Neural cell (in vitro differentiated cells): ENCODE measurements at regions not wholly inside any gene's neighbourhood (a gene's known extent, or its start where the extent isn't known, plus 50 kb on each side); places are given as distances from the start of the nearest gene placed in this dataset.

ENCODE experiments used
- H2AFZ ChIP-seq: fragments of 200-600, 300-800 bp; sonication (generic), shearing (Covaris generic); 2 replicates; pipeline ENCODE4 v1.6.0; 2014; ENCODE audit warnings: low read depth, mild to moderate bottlenecking, antibody characterized with exemption, low read length, moderate library complexity
- H3F3A ChIP-seq: fragments of 200-600 bp; shearing (Covaris generic); 2 replicates; pipeline ENCODE4 v1.6.1; 2016; ENCODE audit warnings: mild to moderate bottlenecking, moderate library complexity, mixed read lengths, antibody characterized with exemption, low read length; ENCODE audit not compliant: insufficient read depth, poor library complexity, severe bottlenecking
- H3K27ac ChIP-seq: fragments of 200-600, 300-800 bp; sonication (generic), shearing (Covaris generic); 2 replicates; pipeline ENCODE4 v1.5.1; 2014; ENCODE audit warnings: mild to moderate bottlenecking, low read length, moderate library complexity
- H3K27me3 ChIP-seq: fragments of 300-800, 200-600 bp; sonication (generic), shearing (Covaris generic); 2 replicates; pipeline ENCODE4 v1.6.0; 2014; ENCODE audit warnings: mild to moderate bottlenecking, low read depth, low read length, moderate library complexity; ENCODE audit not compliant: insufficient read depth
- H3K36me3 ChIP-seq: fragments of 300-800, 200-600 bp; sonication (generic), shearing (Covaris generic); 2 replicates; pipeline ENCODE4 v1.5.1; 2014; ENCODE audit warnings: mild to moderate bottlenecking, antibody characterized with exemption, low read length, moderate library complexity; ENCODE audit not compliant: insufficient read depth
- H3K4me2 ChIP-seq: fragments of 300-800, 200-600 bp; sonication (generic), shearing (Covaris generic); 2 replicates; pipeline ENCODE4 v1.6.0; 2014; ENCODE audit warnings: mild to moderate bottlenecking, low read length
- H3K4me3 ChIP-seq: fragments of 300-800, 200-600 bp; sonication (generic), shearing (Covaris generic); 2 replicates; pipeline ENCODE4 v1.5.1; 2014; ENCODE audit warnings: mild to moderate bottlenecking, low read length, moderate library complexity
- H3K79me2 ChIP-seq: fragments of 200-600 bp; shearing (Covaris generic); replicated peaks from 2 replicates; pipeline ENCODE4 v1.6.0; 2014; ENCODE audit warnings: mild to moderate bottlenecking, low read length, moderate library complexity; ENCODE audit not compliant: insufficient read depth
- H3K9ac ChIP-seq: fragments of 300-800, 200-600 bp; sonication (generic), shearing (Covaris generic); 2 replicates; pipeline ENCODE4 v1.6.1; 2016; ENCODE audit warnings: mild to moderate bottlenecking, low read length, mixed read lengths
- H3K9me2 ChIP-seq: fragments of 200-600 bp; shearing (Covaris generic); 2 replicates; pipeline ENCODE4 v1.6.1; 2016; ENCODE audit warnings: mild to moderate bottlenecking, low read length, mixed read lengths; ENCODE audit not compliant: insufficient read depth
- H3K9me3 ChIP-seq: fragments of 200-600, 300-800 bp; sonication (generic), shearing (Covaris generic); 2 replicates; pipeline ENCODE4 v1.6.1; 2016; ENCODE audit warnings: mild to moderate bottlenecking, mixed run types, low read length, moderate library complexity, mixed read lengths
- H4K20me1 ChIP-seq: fragments of 200-600 bp; shearing (Covaris generic); 2 replicates; pipeline ENCODE4 v1.6.1; 2016; ENCODE audit warnings: mild to moderate bottlenecking, mixed run types; ENCODE audit not compliant: insufficient read depth
- EP300 ChIP-seq: fragments of 450-650 bp; conservative IDR thresholded peaks from 2 replicates; pipeline ENCODE4 v1.6.1; 2014; ENCODE audit warnings: antibody characterized with exemption, mild to moderate bottlenecking, moderate library complexity; ENCODE audit not compliant: poor library complexity, severe bottlenecking
- EZH2 ChIP-seq: fragments of 200-600, 300-800 bp; shearing (Covaris generic), sonication (generic); IDR thresholded peaks from 2 replicates; pipeline ENCODE4 v1.6.1; 2014; ENCODE audit warnings: antibody characterized with exemption, low read length, borderline replicate concordance, mild to moderate bottlenecking; ENCODE audit not compliant: insufficient read depth, poor library complexity, severe bottlenecking
- MXI1 ChIP-seq: fragments of 450-650 bp; conservative IDR thresholded peaks from 2 replicates; pipeline ENCODE4 v1.6.1; 2014; ENCODE audit warnings: antibody characterized with exemption, mild to moderate bottlenecking; ENCODE audit not compliant: poor library complexity, severe bottlenecking
- POLR2AphosphoS5 ChIP-seq: IDR thresholded peaks from 2 replicates; pipeline ENCODE4 v1.6.1; 2012
- RAD21 ChIP-seq: fragments of 450-650 bp; conservative IDR thresholded peaks from 2 replicates; pipeline ENCODE4 v1.6.1; 2014; ENCODE audit warnings: antibody characterized with exemption, mild to moderate bottlenecking, moderate library complexity
- SMC3 ChIP-seq: fragments of 450-650 bp; conservative IDR thresholded peaks from 2 replicates; pipeline ENCODE4 v1.6.1; 2014; ENCODE audit warnings: antibody characterized with exemption, mild to moderate bottlenecking, moderate library complexity; ENCODE audit not compliant: poor library complexity
- TAF1 ChIP-seq: IDR thresholded peaks from 2 replicates; pipeline ENCODE4 v1.6.1; 2012; ENCODE audit warnings: low read depth
- TF ChIP-seq, protein P1 (sequence below): IDR thresholded peaks from 2 replicates; pipeline ENCODE4 v1.6.1; 2012; ENCODE audit warnings: borderline replicate concordance
- TF ChIP-seq, protein P2 (sequence below): fragments of 450-650 bp; IDR thresholded peaks from 2 replicates; pipeline ENCODE4 v1.5.1; 2014; ENCODE audit warnings: antibody characterized with exemption, mild to moderate bottlenecking, moderate library complexity; ENCODE audit not compliant: poor library complexity, severe bottlenecking

DNA sequence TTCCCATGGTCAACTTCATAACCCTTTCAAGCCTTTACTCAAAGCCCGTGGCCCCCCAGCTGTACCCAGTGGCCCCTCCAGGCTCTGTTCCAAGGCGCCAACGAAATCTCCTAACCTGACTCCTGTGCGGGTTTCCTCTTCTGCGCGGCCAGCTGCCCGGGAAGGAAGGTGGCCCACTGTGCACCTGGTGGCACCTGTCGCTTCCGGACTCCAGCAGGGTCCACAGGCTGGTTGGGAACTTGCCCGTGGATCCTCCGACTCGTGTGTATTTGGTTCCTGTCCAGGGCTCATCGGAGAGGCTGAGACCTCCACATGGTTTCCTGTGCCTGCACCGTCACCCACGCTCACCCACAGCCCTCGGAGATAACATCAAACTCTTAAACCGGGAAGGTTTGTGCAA lies 335.4 kb downstream of the BRD1 start:
- Histone ChIP-seq H3K79me2 (no peaks in the 10 kb centered on the region), H3K4me2 (no peak overlapping the region), H3K36me3 (no peaks in the 10 kb centered on the region), H3K4me3 (no peak overlapping the region), H3K9me3 (no peaks in the 10 kb centered on the region), H2AFZ (no peak overlapping the region), H3F3A (no peaks in the 10 kb centered on the region), H3K27ac (no peak overlapping the region), H3K9me2 (no peaks in the 10 kb centered on the region), H4K20me1 (no peaks in the 10 kb centered on the region), H3K9ac (no peak overlapping the region), H3K27me3 (no peaks in the 10 kb centered on the region)
- no peak for TF ChIP-seq EP300
- no peak for TF ChIP-seq MXI1
- TF ChIP-seq SMC3: no peak
- TF ChIP-seq POLR2AphosphoS5: no peak
- TF ChIP-seq EZH2: no peak
- TF ChIP-seq, protein P1, sequence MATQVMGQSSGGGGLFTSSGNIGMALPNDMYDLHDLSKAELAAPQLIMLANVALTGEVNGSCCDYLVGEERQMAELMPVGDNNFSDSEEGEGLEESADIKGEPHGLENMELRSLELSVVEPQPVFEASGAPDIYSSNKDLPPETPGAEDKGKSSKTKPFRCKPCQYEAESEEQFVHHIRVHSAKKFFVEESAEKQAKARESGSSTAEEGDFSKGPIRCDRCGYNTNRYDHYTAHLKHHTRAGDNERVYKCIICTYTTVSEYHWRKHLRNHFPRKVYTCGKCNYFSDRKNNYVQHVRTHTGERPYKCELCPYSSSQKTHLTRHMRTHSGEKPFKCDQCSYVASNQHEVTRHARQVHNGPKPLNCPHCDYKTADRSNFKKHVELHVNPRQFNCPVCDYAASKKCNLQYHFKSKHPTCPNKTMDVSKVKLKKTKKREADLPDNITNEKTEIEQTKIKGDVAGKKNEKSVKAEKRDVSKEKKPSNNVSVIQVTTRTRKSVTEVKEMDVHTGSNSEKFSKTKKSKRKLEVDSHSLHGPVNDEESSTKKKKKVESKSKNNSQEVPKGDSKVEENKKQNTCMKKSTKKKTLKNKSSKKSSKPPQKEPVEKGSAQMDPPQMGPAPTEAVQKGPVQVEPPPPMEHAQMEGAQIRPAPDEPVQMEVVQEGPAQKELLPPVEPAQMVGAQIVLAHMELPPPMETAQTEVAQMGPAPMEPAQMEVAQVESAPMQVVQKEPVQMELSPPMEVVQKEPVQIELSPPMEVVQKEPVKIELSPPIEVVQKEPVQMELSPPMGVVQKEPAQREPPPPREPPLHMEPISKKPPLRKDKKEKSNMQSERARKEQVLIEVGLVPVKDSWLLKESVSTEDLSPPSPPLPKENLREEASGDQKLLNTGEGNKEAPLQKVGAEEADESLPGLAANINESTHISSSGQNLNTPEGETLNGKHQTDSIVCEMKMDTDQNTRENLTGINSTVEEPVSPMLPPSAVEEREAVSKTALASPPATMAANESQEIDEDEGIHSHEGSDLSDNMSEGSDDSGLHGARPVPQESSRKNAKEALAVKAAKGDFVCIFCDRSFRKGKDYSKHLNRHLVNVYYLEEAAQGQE: no peak
- TF ChIP-seq TAF1: no peak
- TF ChIP-seq RAD21: no peak
- TF ChIP-seq, protein P2, sequence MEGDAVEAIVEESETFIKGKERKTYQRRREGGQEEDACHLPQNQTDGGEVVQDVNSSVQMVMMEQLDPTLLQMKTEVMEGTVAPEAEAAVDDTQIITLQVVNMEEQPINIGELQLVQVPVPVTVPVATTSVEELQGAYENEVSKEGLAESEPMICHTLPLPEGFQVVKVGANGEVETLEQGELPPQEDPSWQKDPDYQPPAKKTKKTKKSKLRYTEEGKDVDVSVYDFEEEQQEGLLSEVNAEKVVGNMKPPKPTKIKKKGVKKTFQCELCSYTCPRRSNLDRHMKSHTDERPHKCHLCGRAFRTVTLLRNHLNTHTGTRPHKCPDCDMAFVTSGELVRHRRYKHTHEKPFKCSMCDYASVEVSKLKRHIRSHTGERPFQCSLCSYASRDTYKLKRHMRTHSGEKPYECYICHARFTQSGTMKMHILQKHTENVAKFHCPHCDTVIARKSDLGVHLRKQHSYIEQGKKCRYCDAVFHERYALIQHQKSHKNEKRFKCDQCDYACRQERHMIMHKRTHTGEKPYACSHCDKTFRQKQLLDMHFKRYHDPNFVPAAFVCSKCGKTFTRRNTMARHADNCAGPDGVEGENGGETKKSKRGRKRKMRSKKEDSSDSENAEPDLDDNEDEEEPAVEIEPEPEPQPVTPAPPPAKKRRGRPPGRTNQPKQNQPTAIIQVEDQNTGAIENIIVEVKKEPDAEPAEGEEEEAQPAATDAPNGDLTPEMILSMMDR: no peak

- H3K27me3 ChIP-seq: no peaks in the 10 kb centered on the region
- no peak for TF ChIP-seq EZH2
- no peak for TF ChIP-seq RAD21
- TF ChIP-seq POLR2AphosphoS5: no peak
- TF ChIP-seq, protein P2: no peak
- TF ChIP-seq TAF1: no peak
- no peak for TF ChIP-seq MXI1
- TF ChIP-seq, protein P1: no peak
- no peak for TF ChIP-seq EP300
- TF ChIP-seq SMC3: no peak
- H3K27ac ChIP-seq: no peak overlapping the region
- H3F3A ChIP-seq: no peaks in the 10 kb centered on the region
- no peak overlapping the region for H2AFZ ChIP-seq
- no peak overlapping the region for H3K4me3 ChIP-seq
- no peaks in the 10 kb centered on the region for H3K36me3 ChIP-seq
- H3K9ac ChIP-seq: no peak overlapping the region
- no peaks in the 10 kb centered on the region for H3K9me2 ChIP-seq
- no peaks in the 10 kb centered on the region for H3K79me2 ChIP-seq
- no peak overlapping the region for H3K4me2 ChIP-seq
- no peaks in the 10 kb centered on the region for H4K20me1 ChIP-seq
- H3K9me3 ChIP-seq: no peaks in the 10 kb centered on the region
These were observed 335.9 kb downstream of the BRD1 start for GRCh38 chr22:49491726-49492125.
